ENCODE measurements at regions not wholly inside any gene's neighbourhood (a gene's known extent, or its start where the extent isn't known, plus 50 kb on each side); places are given as distances from the start of the nearest gene placed in this dataset.

GRCh38 chr5:7014611-7015010 lies 301.4 kb downstream of the TENT4A start:
- no peak for DNase-seq (ENCODE audit: low read depth in 2 of 2)

- no peak for DNase-seq (ENCODE audit: low read depth in 2 of 2)
These were observed 302.5 kb downstream of the TENT4A start for GRCh38 chr5:7015586-7016256.

GRCh38 chr5:7016999-7017747 lies 303.9 kb downstream of the TENT4A start:
- no peak for DNase-seq (ENCODE audit: low read depth in 2 of 2)

- no peak for DNase-seq (ENCODE audit: low read depth in 2 of 2)
These were observed 305.0 kb downstream of the TENT4A start for GRCh38 chr5:7018198-7018597.

- DNase-seq (ENCODE audit: low read depth in 2 of 2): no peak
These were observed 305.4 kb downstream of the TENT4A start for GRCh38 chr5:7018601-7019000.

GRCh38 chr5:7036192-7036835 lies 323.1 kb downstream of the TENT4A start:
- no peak for DNase-seq (ENCODE audit: low read depth in 2 of 2)

- DNase-seq (ENCODE audit: low read depth in 2 of 2): no peak
These were observed 325.8 kb downstream of the TENT4A start for GRCh38 chr5:7039074-7039473.

GRCh38 chr5:7040111-7040510 lies 326.9 kb downstream of the TENT4A start:
- no peak for DNase-seq (ENCODE audit: low read depth in 2 of 2)

GRCh38 chr5:7043797-7044196 lies 330.6 kb downstream of the TENT4A start:
- DNase-seq (ENCODE audit: low read depth in 2 of 2): no peak

GRCh38 chr5:7047511-7048261 lies 334.5 kb downstream of the TENT4A start:
- no peak for DNase-seq (ENCODE audit: low read depth in 2 of 2)

- DNase-seq (ENCODE audit: low read depth in 2 of 2): no peak
These were observed 337.8 kb downstream of the TENT4A start for GRCh38 chr5:7050986-7051385.

- DNase-seq (ENCODE audit: low read depth in 2 of 2): no peak
These were observed 339.9 kb downstream of the TENT4A start for GRCh38 chr5:7053125-7053524.

GRCh38 chr5:7053528-7054209 lies 340.4 kb downstream of the TENT4A start:
- DNase-seq (ENCODE audit: low read depth in 2 of 2): no peak

- DNase-seq (ENCODE audit: low read depth in 2 of 2): no peak
These were observed 329.3 kb upstream of the ADCY2 start for GRCh38 chr5:7066471-7067235.

- DNase-seq (ENCODE audit: low read depth in 2 of 2): no peak
These were observed 327.8 kb upstream of the ADCY2 start for GRCh38 chr5:7068156-7068555.

- no peak for DNase-seq (ENCODE audit: low read depth in 2 of 2)
These were observed 327.0 kb upstream of the ADCY2 start for GRCh38 chr5:7068899-7069298.

GRCh38 chr5:7072188-7072587 lies 323.8 kb upstream of the ADCY2 start:
- no peak for DNase-seq (ENCODE audit: low read depth in 2 of 2)

GRCh38 chr5:7073666-7074065 lies 322.3 kb upstream of the ADCY2 start:
- no peak for DNase-seq (ENCODE audit: low read depth in 2 of 2)

- DNase-seq (ENCODE audit: low read depth in 2 of 2): no peak
These were observed 321.8 kb upstream of the ADCY2 start for GRCh38 chr5:7074176-7074575.

- no peak for DNase-seq (ENCODE audit: low read depth in 2 of 2)
These were observed 320.5 kb upstream of the ADCY2 start for GRCh38 chr5:7075470-7075869.

GRCh38 chr5:7078101-7078500 lies 317.8 kb upstream of the ADCY2 start:
- no peak for DNase-seq (ENCODE audit: low read depth in 2 of 2)

Data from stimulated activated CD4-positive, alpha-beta T cell treated with anti-CD3 and anti-CD28 coated beads, Interleukin-15, amount 100 ng/mL, for 48 hours (primary cell).